Activated CD8-positive, alpha-beta memory T cell treated with anti-CD3 and anti-CD28 coated beads for 36 hours (primary cell): ENCODE measurements at regions not wholly inside any gene's neighbourhood (a gene's known extent, or its start where the extent isn't known, plus 50 kb on each side); places are given as distances from the start of the nearest gene placed in this dataset.
"Not testable (repeated sequence)": the region's sequence is repeated elsewhere in the genome, so short reads cannot be mapped to it uniquely, and the experiment has no call there.

Source experiments
- CTCF ChIA-PET: fragments of 350-600 bp; sonication (Branson Sonifier 250); formaldehyde crosslinking; loops from one replicate; lab custom pipeline; 2021; ENCODE audit warnings: antibody characterized with exemption; lab: Charles Lee
- POLR2A ChIA-PET: fragments of 350-600 bp; sonication (Branson Sonifier 250); formaldehyde crosslinking; loops from one replicate; lab custom pipeline; 2021; ENCODE audit warnings: antibody characterized with exemption; lab: Charles Lee

GRCh38 chr3:106339551-106339950 lies 470.7 kb upstream of the CBLB start:
- ChIA-PET POLR2A (interaction anchor here (0.7 kb wide), 1 partner anchor 10 kb away, joined by 3 read pairs; no protein-coding TSS in a partner anchor), CTCF (no interaction called here)

DNA sequence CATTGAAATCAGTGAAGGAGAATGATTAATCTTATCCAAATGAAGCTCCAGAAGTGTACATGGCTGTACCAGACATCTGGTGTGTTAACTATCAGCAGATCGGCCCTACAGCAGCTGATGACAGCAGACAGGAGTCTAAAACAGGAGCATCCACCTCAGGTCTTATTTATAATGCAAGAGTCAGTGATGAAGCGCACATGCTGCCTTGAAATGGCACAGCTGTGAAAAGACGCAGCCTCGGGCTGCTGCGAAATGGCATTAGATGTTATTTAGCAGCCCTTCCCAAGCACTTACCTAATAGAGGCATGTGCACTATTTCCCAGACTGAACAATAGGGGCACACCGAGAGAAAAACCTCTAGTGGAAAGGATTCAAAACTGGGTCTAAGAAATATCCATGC lies 472.3 kb upstream of the CBLB start:
- ChIA-PET POLR2A (no interaction called here), CTCF (no interaction called here)

- ChIA-PET POLR2A (no interaction called here), CTCF (no interaction called here)
Observed at GRCh38 chr3:106341586-106342162, 472.9 kb upstream of the CBLB start.

- ChIA-PET POLR2A (no interaction called here), CTCF (no interaction called here)
Observed at GRCh38 chr3:106342386-106342785, 473.6 kb upstream of the CBLB start.

- ChIA-PET CTCF (no interaction called here), POLR2A (no interaction called here)
Observed at GRCh38 chr3:106343811-106344210, 475.0 kb upstream of the CBLB start.

GRCh38 chr3:106345353-106346027 lies 476.7 kb upstream of the CBLB start:
- POLR2A ChIA-PET: no interaction called here
- CTCF ChIA-PET: no interaction called here

GRCh38 chr3:106347350-106347749 lies 478.5 kb upstream of the CBLB start:
- CTCF ChIA-PET: no interaction called here
- POLR2A ChIA-PET: no interaction called here

- POLR2A ChIA-PET: no interaction called here
- CTCF ChIA-PET: interaction anchor here (0.6 kb wide), 1 partner anchor 339 kb away, joined by 3 read pairs; no protein-coding TSS in a partner anchor
Observed at GRCh38 chr3:106348139-106348690, 479.4 kb upstream of the CBLB start.

GRCh38 chr3:106349191-106349881 lies 480.5 kb upstream of the CBLB start:
- ChIA-PET POLR2A (interaction anchor here (0.6 kb wide), 1 partner anchor 10 kb away, joined by 3 read pairs; no protein-coding TSS in a partner anchor), CTCF (interaction anchor here (1.2 kb wide), 1 partner anchor 15 kb away, joined by 4 read pairs; no protein-coding TSS in a partner anchor)

DNA sequence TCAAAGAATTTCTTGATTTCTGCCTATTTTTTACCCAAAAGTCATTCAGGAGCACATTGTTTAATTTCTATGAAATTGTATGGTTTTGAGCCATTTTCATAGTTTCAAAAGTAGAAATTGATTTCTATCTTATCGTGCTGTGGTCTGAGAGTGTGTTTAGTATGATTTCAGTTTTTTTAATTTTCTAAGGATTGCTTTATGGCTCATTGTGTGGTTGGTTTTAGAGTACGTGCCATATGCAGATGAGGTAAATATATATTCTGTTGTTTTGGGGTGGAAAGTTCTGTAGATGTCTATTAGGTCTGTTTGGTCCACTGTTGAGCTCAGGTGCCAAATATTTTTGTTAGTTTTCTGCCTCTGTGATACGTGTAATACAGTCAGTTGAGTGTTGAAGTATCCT lies 487.1 kb upstream of the CBLB start:
- CTCF ChIA-PET: no interaction called here
- POLR2A ChIA-PET: no interaction called here

- ChIA-PET CTCF (no interaction called here), POLR2A (no interaction called here)
Observed at GRCh38 chr3:106359692-106360091, 490.9 kb upstream of the CBLB start.

- CTCF ChIA-PET, POLR2A ChIA-PET: not testable (repeated sequence)
Observed at GRCh38 chr3:106360901-106361300, 492.1 kb upstream of the CBLB start.

GRCh38 chr3:106364477-106364876 lies 495.7 kb upstream of the CBLB start:
- POLR2A ChIA-PET: no interaction called here
- CTCF ChIA-PET: no interaction called here

GRCh38 chr3:106365061-106365691 lies 496.4 kb upstream of the CBLB start:
- CTCF ChIA-PET: no interaction called here

GRCh38 chr3:106366352-106366751 lies 497.5 kb upstream of the CBLB start:
- CTCF ChIA-PET: no interaction called here

More at GRCh38 chr3:106365061-106365691, 496.4 kb upstream of the CBLB start:
- POLR2A ChIA-PET: no interaction called here

GRCh38 chr3:106367496-106367895 lies 498.7 kb upstream of the CBLB start:
- ChIA-PET POLR2A (no interaction called here), CTCF (no interaction called here)

More at GRCh38 chr3:106366352-106366751, 497.5 kb upstream of the CBLB start:
- POLR2A ChIA-PET: no interaction called here

- ChIA-PET POLR2A (no interaction called here), CTCF (no interaction called here)
Observed at GRCh38 chr3:106371221-106371970, 502.6 kb upstream of the CBLB start.

DNA sequence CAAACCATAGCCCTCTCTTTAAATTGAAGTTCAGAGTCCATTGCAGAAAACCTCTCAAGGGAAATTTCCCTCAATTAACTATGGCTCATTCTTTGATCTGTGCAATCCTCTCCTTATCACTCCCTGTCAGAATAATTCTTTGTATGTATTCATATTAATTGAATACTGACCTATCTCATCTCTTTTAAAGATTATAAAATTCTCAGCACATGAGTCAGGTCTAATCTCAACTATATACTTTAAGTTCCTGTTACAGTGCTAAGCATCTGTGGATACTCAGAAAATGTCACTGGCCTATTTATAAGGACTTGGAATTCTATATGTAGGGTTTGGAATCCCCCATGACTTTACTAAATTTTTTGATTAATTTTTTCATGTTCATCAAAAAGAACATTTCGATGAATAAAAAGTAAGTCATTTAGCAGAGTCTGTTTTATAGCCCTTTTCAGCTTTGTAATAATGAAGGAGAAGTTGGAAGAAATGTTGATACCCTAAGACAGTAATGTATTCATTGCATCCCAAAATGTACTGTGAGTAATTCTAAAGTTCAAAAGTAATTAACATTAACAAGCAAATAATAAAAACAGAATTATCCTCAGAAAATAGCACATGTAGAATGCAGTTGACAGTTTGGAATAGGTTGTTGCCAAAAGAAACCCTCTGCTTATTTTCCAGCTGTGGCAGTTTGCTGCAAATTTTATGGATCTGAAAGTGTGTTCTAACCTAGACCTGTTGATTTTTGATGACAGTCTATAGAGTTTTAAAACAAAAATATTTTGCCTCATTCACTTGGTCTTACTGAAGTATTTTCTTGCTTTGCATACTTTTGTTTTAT lies 503.4 kb upstream of the CBLB start:
- ChIA-PET POLR2A (no interaction called here), CTCF (no interaction called here)
